Breast epithelium (tissue), 3 donors: ENCODE measurements at regions not wholly inside any gene's neighbourhood (a gene's known extent, or its start where the extent isn't known, plus 50 kb on each side); places are given as distances from the start of the nearest gene placed in this dataset.

ENCODE experiments used
- CTCF ChIP-seq, 3 donors: fragments of 450-650 bp; IDR thresholded peaks; one replicate each; pipeline ENCODE4 v1.5.1; 2016 to 2017; ENCODE audit warnings: antibody characterized with exemption in 3 of 3, mild to moderate bottlenecking in 3 of 3, moderate library complexity in 3 of 3
- POLR2A ChIP-seq: fragments of 450-650 bp; IDR thresholded peaks from one replicate; pipeline ENCODE4 v1.6.1; 2016; ENCODE audit warnings: antibody characterized with exemption, mild to moderate bottlenecking, moderate library complexity
- POLR2AphosphoS5 ChIP-seq, 3 donors: sonication (generic); formaldehyde crosslinking; IDR thresholded peaks; one replicate each; pipeline ENCODE4 v1.6.1; 2017; ENCODE audit warnings: antibody characterized with exemption in 3 of 3

- TF ChIP-seq CTCF (IDR thresholded peaks at IDR 0.05) (no peak), POLR2AphosphoS5 (IDR thresholded peaks at IDR 0.05) (no peak), POLR2A (no peak)
These were observed 193.0 kb upstream of the ZC3H12A start for GRCh38 chr1:37281354-37281753.
